ENCODE measurements at regions not wholly inside any gene's neighbourhood (a gene's known extent, or its start where the extent isn't known, plus 50 kb on each side); places are given as distances from the start of the nearest gene placed in this dataset.
"Not testable (repeated sequence)": the region's sequence is repeated elsewhere in the genome, so short reads cannot be mapped to it uniquely, and the experiment has no call there.

DNA sequence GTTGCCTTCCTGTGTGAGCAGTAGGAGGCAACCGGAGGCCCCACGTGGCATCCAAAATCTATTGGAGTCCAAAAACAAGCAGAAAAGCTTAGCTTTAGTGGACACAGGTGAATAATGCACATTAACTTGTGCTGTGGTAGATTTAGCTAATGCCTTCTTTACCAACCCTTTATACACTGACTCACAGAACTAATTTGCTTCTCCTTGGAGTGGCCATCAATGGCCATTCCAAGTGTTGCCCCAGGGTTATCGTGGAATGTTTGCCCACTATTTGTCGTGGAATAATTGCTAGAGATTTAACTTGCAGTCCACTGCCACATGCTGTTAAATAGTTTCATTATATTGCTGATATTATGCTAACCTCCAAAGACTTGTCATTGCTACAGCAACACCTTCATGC is 729.1 kb downstream of the STPG2 start:
- no peaks in the 10 kb centered on the region for H3K4me1 ChIP-seq (ENCODE audit: insufficient read depth, low read length, severe bottlenecking)
- H3K9me3 ChIP-seq (ENCODE audit: low read length), result no peaks in the 10 kb centered on the region
- H3K9ac ChIP-seq (ENCODE audit: low read length), result no peak overlapping the region
- TF ChIP-seq, protein P1, sequence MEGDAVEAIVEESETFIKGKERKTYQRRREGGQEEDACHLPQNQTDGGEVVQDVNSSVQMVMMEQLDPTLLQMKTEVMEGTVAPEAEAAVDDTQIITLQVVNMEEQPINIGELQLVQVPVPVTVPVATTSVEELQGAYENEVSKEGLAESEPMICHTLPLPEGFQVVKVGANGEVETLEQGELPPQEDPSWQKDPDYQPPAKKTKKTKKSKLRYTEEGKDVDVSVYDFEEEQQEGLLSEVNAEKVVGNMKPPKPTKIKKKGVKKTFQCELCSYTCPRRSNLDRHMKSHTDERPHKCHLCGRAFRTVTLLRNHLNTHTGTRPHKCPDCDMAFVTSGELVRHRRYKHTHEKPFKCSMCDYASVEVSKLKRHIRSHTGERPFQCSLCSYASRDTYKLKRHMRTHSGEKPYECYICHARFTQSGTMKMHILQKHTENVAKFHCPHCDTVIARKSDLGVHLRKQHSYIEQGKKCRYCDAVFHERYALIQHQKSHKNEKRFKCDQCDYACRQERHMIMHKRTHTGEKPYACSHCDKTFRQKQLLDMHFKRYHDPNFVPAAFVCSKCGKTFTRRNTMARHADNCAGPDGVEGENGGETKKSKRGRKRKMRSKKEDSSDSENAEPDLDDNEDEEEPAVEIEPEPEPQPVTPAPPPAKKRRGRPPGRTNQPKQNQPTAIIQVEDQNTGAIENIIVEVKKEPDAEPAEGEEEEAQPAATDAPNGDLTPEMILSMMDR (IDR thresholded peaks at IDR 0.05; ENCODE audit: low read length), result no peak
- no peak for TF ChIP-seq EZH2 (IDR thresholded peaks at IDR 0.05; ENCODE audit: borderline replicate concordance, low read length)
- no peak overlapping the region for H3K27ac ChIP-seq (ENCODE audit: low read depth, low read length, poor library complexity, severe bottlenecking)
- H3K79me2 ChIP-seq (ENCODE audit: insufficient read depth, low read length), result no peaks in the 10 kb centered on the region
- H3K27me3 ChIP-seq (ENCODE audit: insufficient read depth, low read length), result no peaks in the 10 kb centered on the region
- H4K20me1 ChIP-seq (ENCODE audit: insufficient read depth, low read length), result no peaks in the 10 kb centered on the region
- no peak overlapping the region for H3K4me2 ChIP-seq (ENCODE audit: low read length)
- H3K4me3 ChIP-seq (ENCODE audit: low read depth, low read length, poor library complexity, severe bottlenecking), result no peak overlapping the region
- no peaks in the 10 kb centered on the region for H3K36me3 ChIP-seq (ENCODE audit: insufficient read depth, low read length)
- no peaks in the 10 kb centered on the region for H3K9me2 ChIP-seq (ENCODE audit: low read depth, low read length)
- no peaks in the 10 kb centered on the region for H3F3A ChIP-seq (ENCODE audit: insufficient read depth, low read length)
- H2AFZ ChIP-seq (ENCODE audit: low read length), result no peak overlapping the region

GRCh38 chr4:97432551-97432950 is 710.7 kb downstream of the STPG2 start:
- TF ChIP-seq EZH2 (IDR thresholded peaks at IDR 0.05; ENCODE audit: borderline replicate concordance, low read length), result no peak
- Histone ChIP-seq H3K79me2 (ENCODE audit: insufficient read depth, low read length) (no peaks in the 10 kb centered on the region), H2AFZ (ENCODE audit: low read length) (no peak overlapping the region), H3K4me1 (ENCODE audit: insufficient read depth, low read length, severe bottlenecking) (no peaks in the 10 kb centered on the region), H3K27ac (ENCODE audit: low read depth, low read length, poor library complexity, severe bottlenecking) (no peak overlapping the region), H3K36me3 (ENCODE audit: insufficient read depth, low read length) (no peaks in the 10 kb centered on the region), H3F3A (ENCODE audit: insufficient read depth, low read length) (no peaks in the 10 kb centered on the region), H3K4me2 (ENCODE audit: low read length) (no peak overlapping the region), H3K9ac (ENCODE audit: low read length) (no peak overlapping the region), H3K9me3 (ENCODE audit: low read length) (no peaks in the 10 kb centered on the region), H3K9me2 (ENCODE audit: low read depth, low read length) (no peaks in the 10 kb centered on the region), H3K4me3 (ENCODE audit: low read depth, low read length, poor library complexity, severe bottlenecking) (no peak overlapping the region), H4K20me1 (ENCODE audit: insufficient read depth, low read length) (no peaks in the 10 kb centered on the region), H3K27me3 (ENCODE audit: insufficient read depth, low read length) (no peaks in the 10 kb centered on the region)

GRCh38 chr4:97437998-97438705 is 705.1 kb downstream of the STPG2 start:
- not testable (repeated sequence) for H3K9ac ChIP-seq (ENCODE audit: low read length); H3K27ac ChIP-seq (ENCODE audit: low read depth, low read length, poor library complexity, severe bottlenecking); H3K9me2 ChIP-seq (ENCODE audit: low read depth, low read length); H3K4me3 ChIP-seq (ENCODE audit: low read depth, low read length, poor library complexity, severe bottlenecking); H3K4me1 ChIP-seq (ENCODE audit: insufficient read depth, low read length, severe bottlenecking); H3K79me2 ChIP-seq (ENCODE audit: insufficient read depth, low read length); H3K9me3 ChIP-seq (ENCODE audit: low read length); H3K27me3 ChIP-seq (ENCODE audit: insufficient read depth, low read length); H3K4me2 ChIP-seq (ENCODE audit: low read length); H2AFZ ChIP-seq (ENCODE audit: low read length); H4K20me1 ChIP-seq (ENCODE audit: insufficient read depth, low read length); H3F3A ChIP-seq (ENCODE audit: insufficient read depth, low read length); H3K36me3 ChIP-seq (ENCODE audit: insufficient read depth, low read length)

GRCh38 chr4:97453186-97453585 is 690.1 kb downstream of the STPG2 start:
- Histone ChIP-seq H3F3A (ENCODE audit: insufficient read depth, low read length) (no peaks in the 10 kb centered on the region), H3K9me3 (ENCODE audit: low read length) (no peaks in the 10 kb centered on the region), H3K27me3 (ENCODE audit: insufficient read depth, low read length) (no peaks in the 10 kb centered on the region), H4K20me1 (ENCODE audit: insufficient read depth, low read length) (no peaks in the 10 kb centered on the region), H3K9ac (ENCODE audit: low read length) (no peak overlapping the region), H3K79me2 (ENCODE audit: insufficient read depth, low read length) (no peaks in the 10 kb centered on the region), H3K9me2 (ENCODE audit: low read depth, low read length) (no peaks in the 10 kb centered on the region), H3K4me1 (ENCODE audit: insufficient read depth, low read length, severe bottlenecking) (no peaks in the 10 kb centered on the region), H3K4me2 (ENCODE audit: low read length) (no peak overlapping the region), H3K4me3 (ENCODE audit: low read depth, low read length, poor library complexity, severe bottlenecking) (no peak overlapping the region), H2AFZ (ENCODE audit: low read length) (no peak overlapping the region), H3K27ac (ENCODE audit: low read depth, low read length, poor library complexity, severe bottlenecking) (no peak overlapping the region), H3K36me3 (ENCODE audit: insufficient read depth, low read length) (no peaks in the 10 kb centered on the region)
- TF ChIP-seq, protein P1 (IDR thresholded peaks at IDR 0.05; ENCODE audit: low read length), result no peak
- TF ChIP-seq EZH2 (IDR thresholded peaks at IDR 0.05; ENCODE audit: borderline replicate concordance, low read length), result no peak
